ENCODE measurements at regions not wholly inside any gene's neighbourhood (a gene's known extent, or its start where the extent isn't known, plus 50 kb on each side); places are given as distances from the start of the nearest gene placed in this dataset.
"Not testable (repeated sequence)": the region's sequence is repeated elsewhere in the genome, so short reads cannot be mapped to it uniquely, and the experiment has no call there.

DNA sequence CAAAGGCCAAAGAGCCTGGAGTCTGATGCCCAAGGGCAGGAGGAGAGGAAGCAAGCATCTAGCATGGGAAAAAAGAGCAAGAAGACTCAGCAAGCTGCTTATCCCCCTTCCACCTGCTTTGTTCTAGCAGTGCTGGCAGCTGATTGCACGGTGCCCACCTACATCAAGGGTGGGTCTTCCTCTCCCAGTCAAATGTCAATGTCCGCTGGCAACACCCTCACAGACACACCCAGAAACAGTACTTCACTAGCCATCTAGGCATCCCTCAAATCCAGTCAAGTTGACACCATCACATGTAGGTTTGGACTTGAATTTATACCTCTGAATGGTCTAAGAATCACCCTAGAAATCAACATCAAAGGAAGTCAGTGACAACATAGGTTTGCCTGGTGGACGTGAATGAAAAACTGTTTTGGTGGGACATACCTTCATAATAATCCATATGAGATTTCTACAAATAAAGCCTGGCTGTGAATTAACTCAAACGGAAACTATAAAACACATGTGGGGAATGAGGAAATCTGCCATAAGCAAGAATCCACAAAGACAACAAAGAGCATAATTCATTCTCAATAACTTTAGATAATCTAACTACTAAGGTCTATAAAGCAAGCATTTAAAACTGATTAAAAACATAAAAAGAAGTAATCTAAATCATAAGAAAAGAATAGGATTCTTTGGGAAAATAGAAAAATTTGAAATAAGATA lies 185.8 kb upstream of the JADE1 start:
- Histone ChIP-seq H3K27me3 (ENCODE audit: control insufficient read depth in 3 of 3, insufficient read depth in 3 of 3, low read depth in 1 of 3, low read length in 3 of 3) (no peaks in the 10 kb centered on the region), H4K8ac (ENCODE audit: low read depth, low read length) (no peak overlapping the region), H3K23ac (ENCODE audit: low read depth, low read length, poor library complexity) (no peak overlapping the region), H3K9me3 (replicated peaks in 1 of 2; ENCODE audit: control insufficient read depth in 2 of 2, insufficient read depth in 1 of 2, low read depth in 1 of 2, low read length in 2 of 2) (no peaks in the 10 kb centered on the region), H3K79me1 (ENCODE audit: low read depth, low read length) (no peaks in the 10 kb centered on the region), H3K14ac (ENCODE audit: low read length) (no peak overlapping the region), H3K27ac (replicated peaks; ENCODE audit: low read length) (no peak overlapping the region), H2BK5ac (ENCODE audit: low read length) (no peak overlapping the region), H3K18ac (ENCODE audit: low read length) (no peak overlapping the region), H2AK5ac (ENCODE audit: low read depth, low read length) (no peak overlapping the region), H3K4me2 (ENCODE audit: insufficient read depth, low read length, poor library complexity, severe bottlenecking) (no peak overlapping the region), H3K4me1 (ENCODE audit: control insufficient read depth in 2 of 2, insufficient read depth in 1 of 2, low read depth in 1 of 2, low read length in 2 of 2) (no peaks in the 10 kb centered on the region), H3K4me3 (ENCODE audit: low read length in 2 of 2) (no peak overlapping the region), H3K9ac (ENCODE audit: low read depth, low read length, poor library complexity) (no peak overlapping the region), H2BK120ac (ENCODE audit: low read depth, low read length) (no peak overlapping the region), H2BK12ac (ENCODE audit: low read length) (no peak overlapping the region), H3K36me3 (replicated peaks in 1 of 2; ENCODE audit: control insufficient read depth in 2 of 2, insufficient read depth in 2 of 2, low read length in 2 of 2) (no peaks in the 10 kb centered on the region), H4K91ac (ENCODE audit: low read depth, low read length, poor library complexity) (no peak overlapping the region), H2AFZ (ENCODE audit: low read length) (no peak overlapping the region), H3K4ac (ENCODE audit: low read length) (no peak overlapping the region), H2BK15ac (ENCODE audit: low read length) (no peak overlapping the region)
- no CpG with 5 or more reads among the region's 4 CpGs for WGBS, 2 donors (ENCODE audit: extremely low coverage in 2 of 2, insufficient read length in 2 of 2, insufficient replicate concordance in 1 of 2)
- no peak for DNase-seq (ENCODE audit: low spot score)

DNA sequence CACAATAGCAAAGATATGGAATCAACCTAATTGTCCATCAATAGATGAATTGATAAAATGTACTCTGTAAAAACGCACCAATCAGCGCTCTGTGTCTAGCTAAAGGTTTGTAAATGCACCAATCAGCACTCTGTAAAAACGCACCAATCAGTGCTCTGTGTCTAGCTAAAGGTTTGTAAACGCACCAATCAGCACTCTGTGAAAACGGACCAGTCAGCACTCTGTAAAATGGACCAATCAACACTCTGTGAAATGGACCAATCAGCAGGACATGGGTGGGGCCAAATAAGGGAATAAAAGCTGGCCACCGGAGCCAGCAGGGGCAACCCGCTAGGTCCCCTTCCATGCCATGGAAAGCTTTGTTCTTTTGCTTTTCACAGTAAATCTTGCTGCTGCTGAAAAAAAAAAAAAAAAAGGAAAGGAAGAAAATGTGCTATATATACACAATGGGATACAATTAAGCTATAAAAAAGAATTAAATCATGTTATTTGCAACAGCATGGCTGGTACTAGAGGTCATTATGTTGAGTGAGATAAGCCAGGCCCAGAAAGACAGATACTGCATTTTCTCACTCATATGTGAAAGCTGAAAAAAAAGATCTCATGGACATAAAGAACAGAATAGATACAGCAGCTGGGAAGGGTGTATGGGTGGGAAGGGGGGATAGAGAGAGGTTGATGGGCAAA lies 189.1 kb upstream of the JADE1 start:
- not testable (repeated sequence) for H2BK120ac ChIP-seq (ENCODE audit: low read depth, low read length); H3K27me3 ChIP-seq (ENCODE audit: control insufficient read depth in 3 of 3, insufficient read depth in 3 of 3, low read depth in 1 of 3, low read length in 3 of 3); H2AFZ ChIP-seq (ENCODE audit: low read length); H4K91ac ChIP-seq (ENCODE audit: low read depth, low read length, poor library complexity); H3K4me1 ChIP-seq (ENCODE audit: control insufficient read depth in 2 of 2, insufficient read depth in 1 of 2, low read depth in 1 of 2, low read length in 2 of 2); H3K4me2 ChIP-seq (ENCODE audit: insufficient read depth, low read length, poor library complexity, severe bottlenecking); H3K36me3 ChIP-seq (replicated peaks in 1 of 2; ENCODE audit: control insufficient read depth in 2 of 2, insufficient read depth in 2 of 2, low read length in 2 of 2); H3K23ac ChIP-seq (ENCODE audit: low read depth, low read length, poor library complexity); H2BK15ac ChIP-seq (ENCODE audit: low read length); H2BK12ac ChIP-seq (ENCODE audit: low read length); DNase-seq (ENCODE audit: low spot score); H2AK5ac ChIP-seq (ENCODE audit: low read depth, low read length); H3K14ac ChIP-seq (ENCODE audit: low read length); H3K9ac ChIP-seq (ENCODE audit: low read depth, low read length, poor library complexity); H2BK5ac ChIP-seq (ENCODE audit: low read length); H3K18ac ChIP-seq (ENCODE audit: low read length); H3K9me3 ChIP-seq (replicated peaks in 1 of 2; ENCODE audit: control insufficient read depth in 2 of 2, insufficient read depth in 1 of 2, low read depth in 1 of 2, low read length in 2 of 2); H3K27ac ChIP-seq (replicated peaks; ENCODE audit: low read length); H3K79me1 ChIP-seq (ENCODE audit: low read depth, low read length); H3K4ac ChIP-seq (ENCODE audit: low read length); H4K8ac ChIP-seq (ENCODE audit: low read depth, low read length); H3K4me3 ChIP-seq (ENCODE audit: low read length in 2 of 2)
- WGBS, 2 donors (ENCODE audit: extremely low coverage in 2 of 2, insufficient read length in 2 of 2, insufficient replicate concordance in 1 of 2): no CpG with 5 or more reads among the region's 7 CpGs

GRCh38 chr4:128615197-128615596 lies 194.3 kb upstream of the JADE1 start:
- Histone ChIP-seq H3K4me3 (ENCODE audit: low read length in 2 of 2) (no peak overlapping the region), H3K9me3 (replicated peaks in 1 of 2; ENCODE audit: control insufficient read depth in 2 of 2, insufficient read depth in 1 of 2, low read depth in 1 of 2, low read length in 2 of 2) (no peaks in the 10 kb centered on the region), H3K4ac (ENCODE audit: low read length) (no peak overlapping the region), H4K8ac (ENCODE audit: low read depth, low read length) (no peak overlapping the region), H2BK120ac (ENCODE audit: low read depth, low read length) (no peak overlapping the region), H2BK12ac (ENCODE audit: low read length) (peak overlapping the region; percentile 75), H2AK5ac (ENCODE audit: low read depth, low read length) (peak overlapping the region; percentile 32), H3K27me3 (ENCODE audit: control insufficient read depth in 3 of 3, insufficient read depth in 3 of 3, low read depth in 1 of 3, low read length in 3 of 3) (no peaks in the 10 kb centered on the region), H2BK5ac (ENCODE audit: low read length) (no peak overlapping the region), H4K91ac (ENCODE audit: low read depth, low read length, poor library complexity) (no peak overlapping the region), H3K4me1 (ENCODE audit: control insufficient read depth in 2 of 2, insufficient read depth in 1 of 2, low read depth in 1 of 2, low read length in 2 of 2) (no peaks in the 10 kb centered on the region), H3K18ac (ENCODE audit: low read length) (peak overlapping the region; percentile 80), H2BK15ac (ENCODE audit: low read length) (peak overlapping the region; percentile 69), H3K14ac (ENCODE audit: low read length) (no peak overlapping the region), H3K23ac (ENCODE audit: low read depth, low read length, poor library complexity) (no peak overlapping the region), H3K4me2 (ENCODE audit: insufficient read depth, low read length, poor library complexity, severe bottlenecking) (no peak overlapping the region), H3K36me3 (replicated peaks in 1 of 2; ENCODE audit: control insufficient read depth in 2 of 2, insufficient read depth in 2 of 2, low read length in 2 of 2) (no peaks in the 10 kb centered on the region), H3K79me1 (ENCODE audit: low read depth, low read length) (no peaks in the 10 kb centered on the region), H2AFZ (ENCODE audit: low read length) (peak overlapping the region; percentile 59), H3K27ac (replicated peaks; ENCODE audit: low read length) (no peak overlapping the region), H3K9ac (ENCODE audit: low read depth, low read length, poor library complexity) (no peak overlapping the region)
- no peak for DNase-seq (ENCODE audit: low spot score)

GRCh38 chr4:128608006-128608405 lies 201.5 kb upstream of the JADE1 start:
- H2BK15ac ChIP-seq (ENCODE audit: low read length): no peak overlapping the region
- no CpG with 5 or more reads among the region's 1 CpG for WGBS, 2 donors (ENCODE audit: extremely low coverage in 2 of 2, insufficient read length in 2 of 2, insufficient replicate concordance in 1 of 2)
- no peaks in the 10 kb centered on the region for H3K79me1 ChIP-seq (ENCODE audit: low read depth, low read length)
- H3K4ac ChIP-seq (ENCODE audit: low read length): no peak overlapping the region
- H3K27me3 ChIP-seq (ENCODE audit: control insufficient read depth in 3 of 3, insufficient read depth in 3 of 3, low read depth in 1 of 3, low read length in 3 of 3): peaks cover 0 to 5% (median 0%) of the 10 kb centered on the region in 3 experiments
- no peak overlapping the region for H2BK12ac ChIP-seq (ENCODE audit: low read length)
- no peak overlapping the region for H3K4me3 ChIP-seq (ENCODE audit: low read length in 2 of 2)
- H4K8ac ChIP-seq (ENCODE audit: low read depth, low read length): no peak overlapping the region
- no peak overlapping the region for H3K27ac ChIP-seq (replicated peaks; ENCODE audit: low read length)
- H3K9me3 ChIP-seq (replicated peaks in 1 of 2; ENCODE audit: control insufficient read depth in 2 of 2, insufficient read depth in 1 of 2, low read depth in 1 of 2, low read length in 2 of 2): no peaks in the 10 kb centered on the region
- H2AFZ ChIP-seq (ENCODE audit: low read length): no peak overlapping the region
- H3K14ac ChIP-seq (ENCODE audit: low read length): no peak overlapping the region
- H4K91ac ChIP-seq (ENCODE audit: low read depth, low read length, poor library complexity): no peak overlapping the region
- H3K23ac ChIP-seq (ENCODE audit: low read depth, low read length, poor library complexity): no peak overlapping the region
- no peaks in the 10 kb centered on the region for H3K4me1 ChIP-seq (ENCODE audit: control insufficient read depth in 2 of 2, insufficient read depth in 1 of 2, low read depth in 1 of 2, low read length in 2 of 2)
- H2AK5ac ChIP-seq (ENCODE audit: low read depth, low read length): no peak overlapping the region
- H2BK120ac ChIP-seq (ENCODE audit: low read depth, low read length): no peak overlapping the region
- no peaks in the 10 kb centered on the region for H3K36me3 ChIP-seq (replicated peaks in 1 of 2; ENCODE audit: control insufficient read depth in 2 of 2, insufficient read depth in 2 of 2, low read length in 2 of 2)
- no peak overlapping the region for H3K9ac ChIP-seq (ENCODE audit: low read depth, low read length, poor library complexity)
- H3K18ac ChIP-seq (ENCODE audit: low read length): no peak overlapping the region
- H2BK5ac ChIP-seq (ENCODE audit: low read length): no peak overlapping the region
- H3K4me2 ChIP-seq (ENCODE audit: insufficient read depth, low read length, poor library complexity, severe bottlenecking): no peak overlapping the region
- DNase-seq (ENCODE audit: low spot score): no peak

All from neuronal stem cell (in vitro differentiated cells).